ENCODE measurements at regions not wholly inside any gene's neighbourhood (a gene's known extent, or its start where the extent isn't known, plus 50 kb on each side); places are given as distances from the start of the nearest gene placed in this dataset.
"Not testable (repeated sequence)": the region's sequence is repeated elsewhere in the genome, so short reads cannot be mapped to it uniquely, and the experiment has no call there.

DNA sequence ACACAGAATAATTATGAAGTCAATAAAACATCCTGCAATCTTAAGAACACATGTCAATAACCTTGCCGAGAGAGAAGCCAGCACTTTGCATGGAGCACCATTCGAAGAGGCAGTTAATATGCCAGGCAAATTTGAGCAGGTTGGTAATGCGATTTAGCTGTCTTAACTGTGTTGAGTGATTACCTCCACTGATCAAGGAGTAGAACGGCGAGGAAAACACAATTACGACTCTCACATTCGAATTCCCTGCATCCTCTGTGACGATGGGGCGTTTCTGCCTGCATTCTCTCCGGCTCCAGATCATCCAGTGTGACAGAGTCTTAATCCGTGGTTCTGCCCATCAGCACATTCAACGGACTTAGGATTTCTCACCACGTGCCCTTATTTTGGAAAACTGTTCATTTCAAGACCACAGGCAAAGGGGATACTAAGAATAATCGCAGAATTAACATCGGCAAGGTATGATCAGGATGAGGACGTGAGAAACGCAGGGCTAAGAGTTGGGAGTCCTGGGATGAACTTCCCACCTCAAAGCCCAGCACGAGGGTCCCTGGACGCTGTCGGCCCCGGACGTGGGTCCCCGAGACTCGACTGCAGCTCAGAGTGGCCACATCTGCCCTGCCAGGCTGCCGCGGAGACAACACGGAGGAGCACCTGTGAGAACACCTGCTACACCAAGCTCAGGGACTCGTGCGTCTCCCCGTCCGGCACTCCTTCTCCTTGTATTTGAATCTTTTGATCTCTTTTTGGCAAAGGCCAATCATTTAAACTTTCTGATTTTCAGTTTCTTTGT, 499.2 kb upstream of the SALL3 start:
- DNase-seq (ENCODE audit: low read depth, low spot score), result no peak
- TF ChIP-seq, protein P1, sequence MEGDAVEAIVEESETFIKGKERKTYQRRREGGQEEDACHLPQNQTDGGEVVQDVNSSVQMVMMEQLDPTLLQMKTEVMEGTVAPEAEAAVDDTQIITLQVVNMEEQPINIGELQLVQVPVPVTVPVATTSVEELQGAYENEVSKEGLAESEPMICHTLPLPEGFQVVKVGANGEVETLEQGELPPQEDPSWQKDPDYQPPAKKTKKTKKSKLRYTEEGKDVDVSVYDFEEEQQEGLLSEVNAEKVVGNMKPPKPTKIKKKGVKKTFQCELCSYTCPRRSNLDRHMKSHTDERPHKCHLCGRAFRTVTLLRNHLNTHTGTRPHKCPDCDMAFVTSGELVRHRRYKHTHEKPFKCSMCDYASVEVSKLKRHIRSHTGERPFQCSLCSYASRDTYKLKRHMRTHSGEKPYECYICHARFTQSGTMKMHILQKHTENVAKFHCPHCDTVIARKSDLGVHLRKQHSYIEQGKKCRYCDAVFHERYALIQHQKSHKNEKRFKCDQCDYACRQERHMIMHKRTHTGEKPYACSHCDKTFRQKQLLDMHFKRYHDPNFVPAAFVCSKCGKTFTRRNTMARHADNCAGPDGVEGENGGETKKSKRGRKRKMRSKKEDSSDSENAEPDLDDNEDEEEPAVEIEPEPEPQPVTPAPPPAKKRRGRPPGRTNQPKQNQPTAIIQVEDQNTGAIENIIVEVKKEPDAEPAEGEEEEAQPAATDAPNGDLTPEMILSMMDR (IDR thresholded peaks at IDR 0.05; ENCODE audit: low read depth, low read length), result no peak
- no peak overlapping the region for H3K4me3 ChIP-seq (ENCODE audit: low read depth, low read length)
- in situ Hi-C loops (cut with HindIII; ENCODE audit: low sequenced_read_pairs), result no loop called here

DNA sequence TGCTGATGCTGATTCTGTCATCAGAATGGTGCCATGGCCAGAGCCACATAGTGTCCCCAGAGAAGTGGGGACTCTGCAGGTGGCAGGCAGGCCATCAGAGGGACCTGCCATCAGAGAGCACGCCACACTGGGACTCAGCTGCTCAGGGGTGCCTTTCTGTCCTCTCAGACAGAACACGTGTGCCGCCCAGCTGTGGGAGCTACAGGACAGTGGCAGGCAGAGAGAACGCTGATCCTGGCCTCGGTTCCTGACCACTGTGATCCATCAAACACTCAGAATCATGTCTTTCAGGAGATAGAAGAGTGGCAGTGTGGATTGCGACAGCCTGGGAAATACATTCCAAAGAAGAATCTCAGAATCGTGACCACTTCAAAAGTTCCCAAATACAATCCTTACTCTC, 497.2 kb upstream of the SALL3 start:
- in situ Hi-C loops (cut with HindIII; ENCODE audit: low sequenced_read_pairs), result no loop called here
- TF ChIP-seq, protein P1 (IDR thresholded peaks at IDR 0.05; ENCODE audit: low read depth, low read length), result no peak
- no peak for DNase-seq (ENCODE audit: low read depth, low spot score)
- H3K4me3 ChIP-seq (ENCODE audit: low read depth, low read length), result no peak overlapping the region

DNA sequence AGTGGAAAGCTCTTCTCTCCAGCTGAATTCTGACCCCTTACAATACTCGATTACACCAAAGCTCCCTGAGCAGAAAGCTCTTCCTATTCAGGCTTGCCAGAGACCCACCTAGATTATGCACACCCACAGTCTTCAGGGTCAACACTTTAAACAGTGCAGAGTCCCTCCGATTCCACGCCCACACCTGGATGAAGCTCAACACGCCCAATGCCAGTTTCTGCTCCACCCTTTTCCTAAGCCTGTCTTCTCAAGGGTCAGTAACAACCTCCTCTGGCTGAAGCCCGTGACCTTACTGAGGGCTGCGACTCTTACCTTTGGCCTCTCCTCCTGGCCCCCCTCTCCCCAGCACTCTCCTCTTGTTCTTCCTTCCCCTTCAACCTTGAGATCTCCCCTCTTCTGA, 492.0 kb upstream of the SALL3 start:
- in situ Hi-C loops (cut with HindIII; ENCODE audit: low sequenced_read_pairs), result no loop called here
- TF ChIP-seq, protein P1 (IDR thresholded peaks at IDR 0.05; ENCODE audit: low read depth, low read length), result no peak
- no peak overlapping the region for H3K4me3 ChIP-seq (ENCODE audit: low read depth, low read length)
- no peak for DNase-seq (ENCODE audit: low read depth, low spot score)

DNA sequence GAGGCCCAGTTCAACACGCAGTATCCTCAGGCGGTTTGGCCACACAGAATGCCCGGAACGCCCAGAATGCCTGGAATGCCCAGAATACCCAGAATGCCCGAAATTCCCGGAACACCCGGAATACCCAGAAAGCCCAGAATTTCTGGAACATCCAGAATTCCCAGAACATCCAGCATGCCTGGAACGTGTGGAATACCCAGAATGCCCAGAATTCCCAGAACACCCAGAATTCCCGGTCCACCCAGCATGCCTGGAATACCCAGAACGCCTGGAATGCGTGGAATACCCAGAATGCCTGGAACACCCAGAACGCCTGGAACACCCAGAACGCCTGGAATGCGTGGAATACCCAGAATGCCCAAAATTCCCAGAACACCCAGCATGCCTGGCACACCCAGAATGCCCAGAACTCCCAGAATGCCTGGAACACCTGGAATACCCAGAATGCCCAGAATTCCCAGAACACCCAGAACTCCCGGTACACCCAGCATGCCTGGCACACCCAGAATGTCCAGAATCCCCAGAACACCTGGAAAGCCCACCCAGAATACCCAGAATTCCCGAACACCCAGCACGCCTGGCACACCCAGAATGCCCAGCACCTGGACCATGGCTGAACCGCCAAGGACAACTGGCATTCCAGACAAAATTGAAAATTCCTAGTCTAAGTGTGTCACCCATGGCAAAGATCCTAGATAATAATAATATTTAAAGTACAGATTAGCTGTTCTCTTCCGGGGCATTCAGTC, 487.4 kb upstream of the SALL3 start:
- in situ Hi-C loops (cut with HindIII; ENCODE audit: low sequenced_read_pairs), result no loop called here
- no peak for DNase-seq (ENCODE audit: low read depth, low spot score)
- TF ChIP-seq, protein P1 (IDR thresholded peaks at IDR 0.05; ENCODE audit: low read depth, low read length), result no peak
- no peak overlapping the region for H3K4me3 ChIP-seq (ENCODE audit: low read depth, low read length)

DNA sequence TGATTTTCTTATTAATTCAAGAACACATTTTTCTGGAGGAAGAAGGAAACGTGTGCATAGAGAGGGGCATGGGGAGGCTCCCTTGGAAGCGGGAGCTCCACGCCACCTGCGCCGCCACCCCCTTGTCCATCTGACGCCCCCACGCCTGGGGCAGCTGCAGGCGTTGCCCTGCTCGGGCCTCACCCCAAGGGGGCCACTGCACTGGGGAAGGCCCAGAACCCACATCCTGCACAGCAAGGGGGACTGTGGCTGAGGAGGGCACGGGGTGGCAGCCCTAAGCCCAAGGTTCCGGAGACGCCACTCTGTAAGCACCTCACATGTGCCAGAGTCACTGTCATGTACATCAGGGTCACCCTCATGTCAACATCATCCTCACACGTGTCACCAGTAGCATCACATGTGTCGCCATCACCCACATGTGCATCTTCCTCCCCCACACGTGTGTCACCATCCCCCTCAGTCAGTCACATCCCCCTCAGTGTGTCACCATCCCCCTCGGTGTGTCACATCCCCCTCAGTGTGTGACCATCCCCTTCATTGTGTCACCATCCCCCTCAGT, 486.7 kb upstream of the SALL3 start:
- TF ChIP-seq, protein P1 (IDR thresholded peaks at IDR 0.05; ENCODE audit: low read depth, low read length), result no peak
- in situ Hi-C loops (cut with HindIII; ENCODE audit: low sequenced_read_pairs), result no loop called here

DNA sequence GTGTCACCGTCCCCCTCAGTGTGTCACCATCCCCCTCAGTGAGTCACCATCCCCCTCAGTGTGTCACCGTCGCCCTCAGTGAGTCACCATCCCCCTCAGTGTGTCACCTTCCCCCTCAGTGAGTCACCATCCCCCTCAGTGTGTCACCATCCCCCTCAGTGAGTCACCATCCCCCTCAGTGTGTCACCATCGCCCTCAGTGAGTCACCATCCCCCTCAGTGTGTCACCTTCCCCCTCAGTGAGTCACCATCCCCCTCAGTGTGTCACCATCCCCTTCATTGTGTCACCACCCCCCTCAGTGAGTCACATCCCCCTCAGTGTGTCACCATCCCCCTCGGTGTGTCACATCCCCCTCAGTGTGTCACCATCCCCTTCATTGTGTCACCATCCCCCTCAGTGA, 486.1 kb upstream of the SALL3 start:
- DNase-seq (ENCODE audit: low read depth, low spot score); H3K4me3 ChIP-seq (ENCODE audit: low read depth, low read length); in situ Hi-C loops (cut with HindIII; ENCODE audit: low sequenced_read_pairs): not testable (repeated sequence)

More for the DNA sequence above, 486.7 kb upstream of the SALL3 start:
- DNase-seq (ENCODE audit: low read depth, low spot score), result no peak
- H3K4me3 ChIP-seq (ENCODE audit: low read depth, low read length), result no peak overlapping the region

Measured in astrocyte of the spinal cord (primary cell).